HepG2 (cell line): ENCODE measurements at regions not wholly inside any gene's neighbourhood (a gene's known extent, or its start where the extent isn't known, plus 50 kb on each side); places are given as distances from the start of the nearest gene placed in this dataset.

Source experiments
- ARID2 ChIP-seq: sonication (generic); formaldehyde crosslinking; IDR thresholded peaks from 2 replicates; pipeline ENCODE4 v1.8.1; 2022; ENCODE audit warnings: mild to moderate bottlenecking, missing genetic modification reagents, borderline replicate concordance
- CHD4 ChIP-seq: fragments of 200-600 bp; sonication (generic); IDR thresholded peaks from 2 replicates; pipeline ENCODE4 v1.7.0; 2017; ENCODE audit warnings: mild to moderate bottlenecking, low read length, borderline replicate concordance
- EP300 ChIP-seq, 3 experiments: sonication (generic) in 1 of 3; formaldehyde crosslinking in 1 of 3; IDR thresholded peaks; 2 replicates each; pipeline versions ENCODE4 v1.5.1 to v1.6.1; 2011 to 2020; ENCODE audit warnings: low read depth in 2 of 3, low read length in 2 of 3, borderline replicate concordance in 1 of 3, improper control_type of control experiment in 1 of 3, mild to moderate bottlenecking in 1 of 3, missing genetic modification reagents in 1 of 3, moderate library complexity in 1 of 3
- FOXC1 ChIP-seq: sonication (generic); formaldehyde crosslinking; IDR thresholded peaks from 2 replicates; pipeline ENCODE4 v1.8.0; 2022; ENCODE audit warnings: mild to moderate bottlenecking, missing genetic modification reagents, borderline replicate concordance
- NFE2 ChIP-seq: sonication (generic); formaldehyde crosslinking; IDR thresholded peaks from 2 replicates; pipeline ENCODE4 v1.4.0; 2020; ENCODE audit warnings: missing genetic modification reagents
- NFYC ChIP-seq: IDR thresholded peaks from 2 replicates; pipeline ENCODE4 v1.6.1; 2016; ENCODE audit warnings: missing genetic modification reagents, missing compliant biosample characterization
- RAD51 ChIP-seq: fragments of 450-650 bp; IDR thresholded peaks from 2 replicates; pipeline ENCODE4 v1.6.1; 2016; ENCODE audit warnings: borderline replicate concordance
- REPIN1 ChIP-seq: sonication (generic); formaldehyde crosslinking; IDR thresholded peaks from 2 replicates; pipeline ENCODE4 v1.8.0; 2022; ENCODE audit warnings: missing genetic modification reagents, low read depth, mild to moderate bottlenecking, borderline replicate concordance
- SMC3 ChIP-seq: IDR thresholded peaks from 2 replicates; pipeline ENCODE4 v1.6.1; 2011; ENCODE audit warnings: low read length, improper control_type of control experiment
- TBL1XR1 ChIP-seq: fragments of 150-350 bp; IDR thresholded peaks from 2 replicates; pipeline ENCODE4 v1.6.1; 2014; ENCODE audit warnings: borderline replicate concordance, low read length; ENCODE audit not compliant: partially characterized antibody
- ZNF607 ChIP-seq: sonication (generic); formaldehyde crosslinking; IDR thresholded peaks from 2 replicates; pipeline ENCODE4 v1.5.1; 2020; ENCODE audit warnings: missing genetic modification reagents, mild to moderate bottlenecking, borderline replicate concordance
- TF ChIP-seq, protein P1 (sequence below): sonication (generic); formaldehyde crosslinking; IDR thresholded peaks from 2 replicates; pipeline ENCODE4 v1.5.0; 2020; ENCODE audit warnings: mild to moderate bottlenecking, missing genetic modification reagents, moderate library complexity
- TF ChIP-seq, protein P2 (sequence below): sonication (generic); formaldehyde crosslinking; IDR thresholded peaks from 2 replicates; pipeline ENCODE4 v1.4.0; 2020; ENCODE audit warnings: missing genetic modification reagents

DNA sequence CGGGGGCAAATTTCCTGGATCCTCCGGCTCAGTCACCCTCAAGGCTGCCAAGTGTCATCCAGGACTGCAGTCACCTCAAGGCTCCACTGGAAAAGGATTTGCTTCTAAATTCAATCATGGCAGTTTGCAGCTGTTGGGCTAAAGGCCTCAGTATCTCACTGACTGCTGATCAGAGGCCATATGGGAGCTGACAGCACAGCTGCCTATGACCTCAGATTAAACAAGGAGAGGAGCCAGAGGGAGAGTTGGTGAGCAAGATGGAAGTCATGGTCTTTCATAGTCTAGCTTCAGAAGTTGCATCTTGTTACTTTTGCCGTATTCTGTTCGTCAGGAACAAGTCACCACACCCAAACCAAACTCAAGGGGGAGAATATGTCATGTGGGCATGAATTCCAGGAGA lies 849.7 kb downstream of the UQCRFS1 start:
- TF ChIP-seq ZNF607 (CRISPR knock-in tag) (no peak), CHD4 (no peak), EP300 (IDR thresholded peaks at IDR 0.05; ENCODE audit: low read depth in 2 of 2, low read length in 2 of 2) (no peak), EP300 (CRISPR knock-in tag; IDR thresholded peaks at IDR 0.05; ENCODE audit: borderline replicate concordance) (no peak), REPIN1 (CRISPR knock-in tag) (no peak), NFE2 (CRISPR knock-in tag) (no peak), SMC3 (no peak), NFYC (CRISPR knock-in tag) (no peak), FOXC1 (CRISPR knock-in tag) (no peak), ARID2 (CRISPR knock-in tag) (no peak), RAD51 (no peak), TBL1XR1 (no peak)
- TF ChIP-seq, protein P1, sequence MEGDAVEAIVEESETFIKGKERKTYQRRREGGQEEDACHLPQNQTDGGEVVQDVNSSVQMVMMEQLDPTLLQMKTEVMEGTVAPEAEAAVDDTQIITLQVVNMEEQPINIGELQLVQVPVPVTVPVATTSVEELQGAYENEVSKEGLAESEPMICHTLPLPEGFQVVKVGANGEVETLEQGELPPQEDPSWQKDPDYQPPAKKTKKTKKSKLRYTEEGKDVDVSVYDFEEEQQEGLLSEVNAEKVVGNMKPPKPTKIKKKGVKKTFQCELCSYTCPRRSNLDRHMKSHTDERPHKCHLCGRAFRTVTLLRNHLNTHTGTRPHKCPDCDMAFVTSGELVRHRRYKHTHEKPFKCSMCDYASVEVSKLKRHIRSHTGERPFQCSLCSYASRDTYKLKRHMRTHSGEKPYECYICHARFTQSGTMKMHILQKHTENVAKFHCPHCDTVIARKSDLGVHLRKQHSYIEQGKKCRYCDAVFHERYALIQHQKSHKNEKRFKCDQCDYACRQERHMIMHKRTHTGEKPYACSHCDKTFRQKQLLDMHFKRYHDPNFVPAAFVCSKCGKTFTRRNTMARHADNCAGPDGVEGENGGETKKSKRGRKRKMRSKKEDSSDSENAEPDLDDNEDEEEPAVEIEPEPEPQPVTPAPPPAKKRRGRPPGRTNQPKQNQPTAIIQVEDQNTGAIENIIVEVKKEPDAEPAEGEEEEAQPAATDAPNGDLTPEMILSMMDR (CRISPR knock-in tag): no peak
- TF ChIP-seq, protein P2, sequence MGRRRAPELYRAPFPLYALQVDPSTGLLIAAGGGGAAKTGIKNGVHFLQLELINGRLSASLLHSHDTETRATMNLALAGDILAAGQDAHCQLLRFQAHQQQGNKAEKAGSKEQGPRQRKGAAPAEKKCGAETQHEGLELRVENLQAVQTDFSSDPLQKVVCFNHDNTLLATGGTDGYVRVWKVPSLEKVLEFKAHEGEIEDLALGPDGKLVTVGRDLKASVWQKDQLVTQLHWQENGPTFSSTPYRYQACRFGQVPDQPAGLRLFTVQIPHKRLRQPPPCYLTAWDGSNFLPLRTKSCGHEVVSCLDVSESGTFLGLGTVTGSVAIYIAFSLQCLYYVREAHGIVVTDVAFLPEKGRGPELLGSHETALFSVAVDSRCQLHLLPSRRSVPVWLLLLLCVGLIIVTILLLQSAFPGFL (CRISPR knock-in tag): no peak
